ENCODE measurements at regions not wholly inside any gene's neighbourhood (a gene's known extent, or its start where the extent isn't known, plus 50 kb on each side); places are given as distances from the start of the nearest gene placed in this dataset.
"Not testable (repeated sequence)": the region's sequence is repeated elsewhere in the genome, so short reads cannot be mapped to it uniquely, and the experiment has no call there.

GRCh38 chr11:80282643-80283042 is 841.8 kb upstream of the TENM4 start:
- no peaks in the 10 kb centered on the region for H3K27me3 ChIP-seq (ENCODE audit: control insufficient read depth, insufficient read depth, low read length)
- no peaks in the 10 kb centered on the region for H3K36me3 ChIP-seq (ENCODE audit: control insufficient read depth, insufficient read depth, low read length)
- CTCF ChIA-PET: interaction anchor here (0.6 kb wide), 1 partner anchor 585 kb away, joined by 4 read pairs; no protein-coding TSS in a partner anchor
- no peak overlapping the region for H3K4me3 ChIP-seq (ENCODE audit: low read depth, low read length)
- DNase-seq (ENCODE audit: low read depth): no peak
- POLR2A ChIA-PET: no interaction called here
- no peak for TF ChIP-seq CTCF (IDR thresholded peaks at IDR 0.05; ENCODE audit: insufficient read depth, low read depth, low read length)

- no peaks in the 10 kb centered on the region for H3K27me3 ChIP-seq (ENCODE audit: control insufficient read depth, insufficient read depth, low read length)
- no peak for TF ChIP-seq CTCF (IDR thresholded peaks at IDR 0.05; ENCODE audit: insufficient read depth, low read depth, low read length)
- POLR2A ChIA-PET: no interaction called here
- H3K36me3 ChIP-seq (ENCODE audit: control insufficient read depth, insufficient read depth, low read length): no peaks in the 10 kb centered on the region
- no peak overlapping the region for H3K4me3 ChIP-seq (ENCODE audit: low read depth, low read length)
- no peak for DNase-seq (ENCODE audit: low read depth)
- CTCF ChIA-PET: no interaction called here
Measured at GRCh38 chr11:80281194-80281593, 840.4 kb upstream of the TENM4 start.

GRCh38 chr11:80280737-80281136 is 839.9 kb upstream of the TENM4 start:
- no peak for TF ChIP-seq CTCF (IDR thresholded peaks at IDR 0.05; ENCODE audit: insufficient read depth, low read depth, low read length)
- Histone ChIP-seq H3K4me3 (ENCODE audit: low read depth, low read length) (no peak overlapping the region), H3K27me3 (ENCODE audit: control insufficient read depth, insufficient read depth, low read length) (no peaks in the 10 kb centered on the region), H3K36me3 (ENCODE audit: control insufficient read depth, insufficient read depth, low read length) (no peaks in the 10 kb centered on the region)
- POLR2A ChIA-PET: no interaction called here
- DNase-seq (ENCODE audit: low read depth): no peak
- CTCF ChIA-PET: no interaction called here

GRCh38 chr11:80261776-80262175 is 820.9 kb upstream of the TENM4 start:
- no peak for TF ChIP-seq CTCF (IDR thresholded peaks at IDR 0.05; ENCODE audit: insufficient read depth, low read depth, low read length)
- no peaks in the 10 kb centered on the region for H3K36me3 ChIP-seq (ENCODE audit: control insufficient read depth, insufficient read depth, low read length)
- H3K4me3 ChIP-seq (ENCODE audit: low read depth, low read length): no peak overlapping the region
- no peaks in the 10 kb centered on the region for H3K27me3 ChIP-seq (ENCODE audit: control insufficient read depth, insufficient read depth, low read length)
- CTCF ChIA-PET: interaction anchor here (0.7 kb wide), 1 partner anchor 84 kb away, joined by 3 read pairs; no protein-coding TSS in a partner anchor
- DNase-seq (ENCODE audit: low read depth): no peak
- POLR2A ChIA-PET: no interaction called here

- POLR2A ChIA-PET; H3K4me3 ChIP-seq (ENCODE audit: low read depth, low read length); H3K27me3 ChIP-seq (ENCODE audit: control insufficient read depth, insufficient read depth, low read length); H3K36me3 ChIP-seq (ENCODE audit: control insufficient read depth, insufficient read depth, low read length); DNase-seq (ENCODE audit: low read depth); CTCF ChIA-PET: not testable (repeated sequence)
Measured at GRCh38 chr11:80257319-80258015, 816.6 kb upstream of the TENM4 start.

GRCh38 chr11:80255021-80255420 is 814.2 kb upstream of the TENM4 start:
- ChIA-PET POLR2A (no interaction called here), CTCF (no interaction called here)
- no peak for DNase-seq (ENCODE audit: low read depth)
- TF ChIP-seq CTCF (IDR thresholded peaks at IDR 0.05; ENCODE audit: insufficient read depth, low read depth, low read length): no peak
- no peaks in the 10 kb centered on the region for H3K27me3 ChIP-seq (ENCODE audit: control insufficient read depth, insufficient read depth, low read length)
- no peak overlapping the region for H3K4me3 ChIP-seq (ENCODE audit: low read depth, low read length)
- H3K36me3 ChIP-seq (ENCODE audit: control insufficient read depth, insufficient read depth, low read length): no peaks in the 10 kb centered on the region
